ENCODE measurements at regions not wholly inside any gene's neighbourhood (a gene's known extent, or its start where the extent isn't known, plus 50 kb on each side); places are given as distances from the start of the nearest gene placed in this dataset.
A peak's percentile ranks its signal among the peaks of the same experiment; 100 is the strongest.

DNA sequence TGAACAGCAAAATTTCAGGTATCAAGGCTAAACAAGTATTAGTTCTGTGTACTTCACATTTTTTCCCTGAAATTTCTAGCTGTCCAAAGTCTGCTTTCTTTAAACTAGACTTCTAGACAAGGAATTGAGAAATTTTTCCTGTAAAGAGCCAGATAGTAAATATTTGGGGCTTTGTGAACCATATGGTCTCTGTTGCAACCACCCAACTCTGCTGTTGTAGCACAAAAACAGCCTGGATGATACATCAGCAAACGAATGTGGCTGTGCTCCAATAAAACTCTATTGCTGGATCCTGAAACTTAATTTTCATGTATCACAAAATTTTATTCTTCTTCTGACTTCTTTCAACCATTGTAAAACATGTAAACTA lies 96.0 kb upstream of the SLC38A4 start:
- DNase-seq (no peak), ATAC-seq (ENCODE audit: poor library complexity) (no peak)
- CTCF ChIA-PET, result no interaction called here
- no peak overlapping the region for H3K27ac ChIP-seq (ENCODE audit: low read depth in 1 of 2, low read length in 2 of 2)
- POLR2A ChIA-PET, result no interaction called here
- no peak overlapping the region for H3K4me3 ChIP-seq (ENCODE audit: low read length)
- no peaks in the 10 kb centered on the region for H3K4me1 ChIP-seq (ENCODE audit: insufficient read depth, low read length)
- H3K27ac Mint-ChIP-seq, result no peak overlapping the region
- peaks cover 19% of the 10 kb centered on the region for H3K27me3 Mint-ChIP-seq
- H3K9me3 ChIP-seq (ENCODE audit: control insufficient read depth in 1 of 2, insufficient read depth in 1 of 2, low read length in 2 of 2), result peaks cover 0 to 4% of the 10 kb centered on the region in 2 experiments
- H3K4me3 Mint-ChIP-seq, result no peak overlapping the region
- no peaks in the 10 kb centered on the region for H3K9me3 Mint-ChIP-seq
- no peak for TF ChIP-seq CTCF (IDR thresholded peaks at IDR 0.05)
- intact Hi-C loops (cut with DNase I, micrococcal nuclease), result no loop called here
- H3K36me3 ChIP-seq (ENCODE audit: insufficient read depth, low read length), result no peaks in the 10 kb centered on the region
- peaks cover 6 to 10% of the 10 kb centered on the region in 2 experiments for H3K27me3 ChIP-seq (ENCODE audit: control insufficient read depth in 1 of 2, insufficient read depth in 2 of 2, low read length in 2 of 2)
- H3K4me1 Mint-ChIP-seq (ENCODE audit: low read depth), result no peaks in the 10 kb centered on the region
- H3K36me3 Mint-ChIP-seq (ENCODE audit: low read depth), result no peaks in the 10 kb centered on the region

DNA sequence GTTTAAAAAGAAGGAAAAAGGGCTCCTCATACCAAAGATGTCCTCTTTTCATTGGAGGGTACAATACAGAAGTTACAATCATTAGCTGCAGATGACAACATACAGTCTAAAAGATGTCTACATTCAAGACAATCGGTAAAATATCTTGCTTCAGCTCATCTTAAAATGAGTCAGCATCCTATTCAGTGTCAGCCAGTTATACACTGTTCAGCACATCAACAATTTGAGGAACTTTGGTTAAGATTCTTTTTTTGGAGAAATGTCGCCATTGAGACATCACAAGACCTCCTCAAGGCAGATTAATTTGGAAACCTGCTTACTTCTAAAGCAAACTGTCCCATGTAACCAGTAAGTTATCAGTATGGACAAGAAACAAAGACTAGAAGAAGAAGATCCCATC lies 100.7 kb upstream of the SLC38A4 start:
- DNase-seq, result peak in 1 of 14 experiments; percentile 13
- CTCF ChIA-PET, result no interaction called here
- Mint-ChIP-seq H3K9me3 (no peaks in the 10 kb centered on the region), H3K36me3 (ENCODE audit: low read depth) (no peaks in the 10 kb centered on the region), H3K4me3 (no peak overlapping the region), H3K27ac (no peak overlapping the region), H3K27me3 (peaks cover 35% of the 10 kb centered on the region), H3K4me1 (ENCODE audit: low read depth) (no peaks in the 10 kb centered on the region)
- Histone ChIP-seq H3K27ac (ENCODE audit: low read depth in 1 of 2, low read length in 2 of 2) (no peak overlapping the region), H3K36me3 (ENCODE audit: insufficient read depth, low read length) (no peaks in the 10 kb centered on the region), H3K27me3 (ENCODE audit: control insufficient read depth in 1 of 2, insufficient read depth in 2 of 2, low read length in 2 of 2) (peaks cover 6 to 10% of the 10 kb centered on the region in 2 experiments), H3K9me3 (ENCODE audit: control insufficient read depth in 1 of 2, insufficient read depth in 1 of 2, low read length in 2 of 2) (no peaks in the 10 kb centered on the region), H3K4me1 (ENCODE audit: insufficient read depth, low read length) (no peaks in the 10 kb centered on the region), H3K4me3 (ENCODE audit: low read length) (no peak overlapping the region)
- intact Hi-C loops (cut with DNase I, micrococcal nuclease), result no loop called here
- no peak for ATAC-seq (ENCODE audit: poor library complexity)
- TF ChIP-seq CTCF (IDR thresholded peaks at IDR 0.05), result no peak
- POLR2A ChIA-PET, result no interaction called here

DNA sequence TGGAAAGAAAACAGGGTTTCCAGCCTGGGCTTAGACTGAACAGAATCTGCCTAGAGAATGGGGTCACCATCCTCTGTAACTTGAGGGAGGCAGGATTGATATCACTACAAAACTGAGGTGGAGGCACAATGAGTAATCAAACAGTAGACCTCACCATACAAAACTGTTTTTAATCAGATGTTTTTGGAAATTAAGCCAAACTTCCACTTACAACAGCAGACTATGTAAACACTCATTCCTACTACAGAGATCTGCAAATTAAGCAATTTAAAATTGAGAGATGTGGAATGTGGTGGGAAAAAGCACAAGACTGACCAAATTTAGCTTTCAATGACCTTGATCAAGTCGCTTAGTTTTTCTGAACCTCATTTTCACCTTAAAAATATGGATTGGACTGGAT lies 104.3 kb upstream of the SLC38A4 start:
- Mint-ChIP-seq H3K27ac (no peak overlapping the region), H3K9me3 (no peaks in the 10 kb centered on the region), H3K4me1 (ENCODE audit: low read depth) (no peaks in the 10 kb centered on the region), H3K27me3 (peaks cover 37% of the 10 kb centered on the region), H3K4me3 (no peak overlapping the region), H3K36me3 (ENCODE audit: low read depth) (no peaks in the 10 kb centered on the region)
- ATAC-seq (ENCODE audit: poor library complexity) (no peak), DNase-seq (no peak)
- H3K36me3 ChIP-seq (ENCODE audit: insufficient read depth, low read length), result no peaks in the 10 kb centered on the region
- ChIA-PET CTCF (no interaction called here), POLR2A (no interaction called here)
- H3K4me3 ChIP-seq (ENCODE audit: low read length), result no peak overlapping the region
- H3K4me1 ChIP-seq (ENCODE audit: insufficient read depth, low read length), result no peaks in the 10 kb centered on the region
- intact Hi-C loops (cut with DNase I, micrococcal nuclease), result loop anchor here in 1 of 2 experiments (10.0 kb wide), 1 partner anchor 805 kb away; no protein-coding TSS in a partner anchor
- H3K27me3 ChIP-seq (ENCODE audit: control insufficient read depth in 1 of 2, insufficient read depth in 2 of 2, low read length in 2 of 2), result peaks cover 2 to 6% of the 10 kb centered on the region in 2 experiments
- H3K27ac ChIP-seq (ENCODE audit: low read depth in 1 of 2, low read length in 2 of 2), result no peak overlapping the region
- TF ChIP-seq CTCF (IDR thresholded peaks at IDR 0.05), result no peak
- H3K9me3 ChIP-seq (ENCODE audit: control insufficient read depth in 1 of 2, insufficient read depth in 1 of 2, low read length in 2 of 2), result no peaks in the 10 kb centered on the region

Measured in CD4-positive, alpha-beta T cell (primary cell).